Endothelial cell of umbilical vein (primary cell): ENCODE measurements at regions not wholly inside any gene's neighbourhood (a gene's known extent, or its start where the extent isn't known, plus 50 kb on each side); places are given as distances from the start of the nearest gene placed in this dataset.

Source experiments
- JUN ChIP-seq: IDR thresholded peaks from 2 replicates; pipeline ENCODE4 v1.6.1; 2011; ENCODE audit warnings: borderline replicate concordance, low read depth; ENCODE audit not compliant: insufficient read length, insufficient read depth
- POLR2A ChIP-seq: IDR thresholded peaks from 2 replicates; pipeline ENCODE4 v1.6.1; 2012; ENCODE audit warnings: low read depth, mild to moderate bottlenecking, control low read depth, low read length
- POLR2AphosphoS5 ChIP-seq: IDR thresholded peaks from 2 replicates; pipeline ENCODE4 v1.6.1; 2012; ENCODE audit warnings: low read depth, mild to moderate bottlenecking, control low read depth, low read length, moderate library complexity; ENCODE audit not compliant: insufficient read depth
- TF ChIP-seq, protein P1 (sequence below), 2 donors: IDR thresholded peaks; 1 replicate in 1 of 2; 2 replicates in 1 of 2; pipeline ENCODE4 v1.5.1; 2011; ENCODE audit warnings: low read length in 2 of 2, mild to moderate bottlenecking in 2 of 2, moderate library complexity in 2 of 2, control low read depth in 1 of 2, inconsistent platforms in 1 of 2, low read depth in 1 of 2; ENCODE audit not compliant: insufficient read depth in 1 of 2; ENCODE audit errors: extremely low read depth in 1 of 2

DNA sequence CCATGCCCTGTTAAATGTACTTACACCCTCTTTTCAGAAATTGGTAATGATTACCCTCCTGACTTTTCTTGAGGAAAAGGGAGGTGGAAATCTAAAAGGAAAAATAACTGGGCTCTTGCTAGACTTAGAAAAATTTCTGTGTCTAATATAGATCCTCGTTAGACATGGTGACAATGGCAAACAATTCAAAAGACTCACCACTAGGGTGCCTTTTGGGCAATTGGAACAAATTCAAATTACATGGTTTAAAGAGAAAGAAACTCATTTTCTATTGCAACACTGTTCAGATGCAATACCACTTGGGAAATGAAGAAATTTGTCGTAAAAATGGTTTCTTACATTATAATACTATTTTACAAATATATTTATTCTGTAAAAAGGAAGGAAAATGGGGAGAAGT, 950.1 kb downstream of the GRM8 start:
- TF ChIP-seq, protein P1, sequence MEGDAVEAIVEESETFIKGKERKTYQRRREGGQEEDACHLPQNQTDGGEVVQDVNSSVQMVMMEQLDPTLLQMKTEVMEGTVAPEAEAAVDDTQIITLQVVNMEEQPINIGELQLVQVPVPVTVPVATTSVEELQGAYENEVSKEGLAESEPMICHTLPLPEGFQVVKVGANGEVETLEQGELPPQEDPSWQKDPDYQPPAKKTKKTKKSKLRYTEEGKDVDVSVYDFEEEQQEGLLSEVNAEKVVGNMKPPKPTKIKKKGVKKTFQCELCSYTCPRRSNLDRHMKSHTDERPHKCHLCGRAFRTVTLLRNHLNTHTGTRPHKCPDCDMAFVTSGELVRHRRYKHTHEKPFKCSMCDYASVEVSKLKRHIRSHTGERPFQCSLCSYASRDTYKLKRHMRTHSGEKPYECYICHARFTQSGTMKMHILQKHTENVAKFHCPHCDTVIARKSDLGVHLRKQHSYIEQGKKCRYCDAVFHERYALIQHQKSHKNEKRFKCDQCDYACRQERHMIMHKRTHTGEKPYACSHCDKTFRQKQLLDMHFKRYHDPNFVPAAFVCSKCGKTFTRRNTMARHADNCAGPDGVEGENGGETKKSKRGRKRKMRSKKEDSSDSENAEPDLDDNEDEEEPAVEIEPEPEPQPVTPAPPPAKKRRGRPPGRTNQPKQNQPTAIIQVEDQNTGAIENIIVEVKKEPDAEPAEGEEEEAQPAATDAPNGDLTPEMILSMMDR (IDR thresholded peaks at IDR 0.05; ENCODE audit: extremely low read depth in 1 of 2, insufficient read depth in 1 of 2, low read depth in 1 of 2, low read length in 2 of 2) = no peak
- TF ChIP-seq JUN (no peak), POLR2AphosphoS5 (no peak), POLR2A (no peak)
